ENCODE measurements at regions not wholly inside any gene's neighbourhood (a gene's known extent, or its start where the extent isn't known, plus 50 kb on each side); places are given as distances from the start of the nearest gene placed in this dataset.

DNA sequence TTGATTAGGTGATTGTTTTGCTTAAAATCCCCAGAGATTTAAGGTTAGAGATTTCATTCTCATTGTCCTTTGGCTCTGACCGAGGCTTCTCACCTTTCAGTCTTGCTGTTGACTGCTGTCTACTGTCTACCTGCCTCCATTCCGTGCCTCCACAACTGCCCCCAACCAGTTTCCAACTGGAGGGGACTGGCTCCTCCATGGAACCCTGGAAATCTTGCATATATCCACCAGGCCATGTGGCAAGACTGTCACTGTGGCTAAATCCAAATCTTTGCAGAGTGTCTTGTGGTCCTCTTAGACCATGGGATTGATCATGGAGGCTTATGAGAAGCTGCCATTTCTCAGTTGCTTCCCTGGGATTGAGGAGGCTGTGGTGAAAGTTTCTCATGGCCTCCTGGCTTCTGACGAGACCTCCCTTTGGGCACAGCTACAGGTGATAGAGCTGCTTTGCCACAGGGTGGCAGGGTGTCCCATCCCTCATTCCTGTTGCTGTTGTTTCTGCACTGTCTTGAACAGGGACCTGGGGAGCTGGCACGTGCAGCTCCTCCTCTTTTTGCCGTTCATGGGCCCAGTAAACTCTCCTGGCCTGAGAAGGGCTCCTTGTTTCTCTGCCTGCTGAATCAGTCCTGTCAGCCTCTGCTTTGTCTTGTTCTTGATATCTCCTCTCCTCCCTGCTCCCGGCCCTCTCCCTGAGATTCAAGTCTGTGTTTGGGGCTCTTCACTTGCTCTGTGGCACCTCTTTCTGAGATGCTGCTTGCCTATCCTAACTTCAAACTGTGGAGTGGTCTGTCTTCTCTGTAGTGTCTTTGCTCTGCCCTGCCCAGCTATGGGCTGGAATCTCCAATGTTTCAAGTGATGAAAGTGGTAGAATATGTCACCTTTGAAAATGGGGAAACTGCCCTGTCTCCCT is 63.6 kb upstream of the IGFBP3 start:
- no peak for DNase-seq (ENCODE audit: low read depth, low spot score)
- POLR2A ChIA-PET, result no interaction called here
- CTCF ChIA-PET, result no interaction called here
- Histone ChIP-seq H3K4me3 (ENCODE audit: low read depth, low read length) (no peak overlapping the region), H3K27ac (ENCODE audit: low read depth, low read length) (no peak overlapping the region), H3K27me3 (ENCODE audit: control insufficient read depth, insufficient read depth, low read length) (no peaks in the 10 kb centered on the region), H3K9me3 (ENCODE audit: control insufficient read depth, insufficient read depth, low read length) (peaks cover 8% of the 10 kb centered on the region)
- TF ChIP-seq, protein P1, sequence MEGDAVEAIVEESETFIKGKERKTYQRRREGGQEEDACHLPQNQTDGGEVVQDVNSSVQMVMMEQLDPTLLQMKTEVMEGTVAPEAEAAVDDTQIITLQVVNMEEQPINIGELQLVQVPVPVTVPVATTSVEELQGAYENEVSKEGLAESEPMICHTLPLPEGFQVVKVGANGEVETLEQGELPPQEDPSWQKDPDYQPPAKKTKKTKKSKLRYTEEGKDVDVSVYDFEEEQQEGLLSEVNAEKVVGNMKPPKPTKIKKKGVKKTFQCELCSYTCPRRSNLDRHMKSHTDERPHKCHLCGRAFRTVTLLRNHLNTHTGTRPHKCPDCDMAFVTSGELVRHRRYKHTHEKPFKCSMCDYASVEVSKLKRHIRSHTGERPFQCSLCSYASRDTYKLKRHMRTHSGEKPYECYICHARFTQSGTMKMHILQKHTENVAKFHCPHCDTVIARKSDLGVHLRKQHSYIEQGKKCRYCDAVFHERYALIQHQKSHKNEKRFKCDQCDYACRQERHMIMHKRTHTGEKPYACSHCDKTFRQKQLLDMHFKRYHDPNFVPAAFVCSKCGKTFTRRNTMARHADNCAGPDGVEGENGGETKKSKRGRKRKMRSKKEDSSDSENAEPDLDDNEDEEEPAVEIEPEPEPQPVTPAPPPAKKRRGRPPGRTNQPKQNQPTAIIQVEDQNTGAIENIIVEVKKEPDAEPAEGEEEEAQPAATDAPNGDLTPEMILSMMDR (IDR thresholded peaks at IDR 0.05; ENCODE audit: low read depth, low read length), result no peak

DNA sequence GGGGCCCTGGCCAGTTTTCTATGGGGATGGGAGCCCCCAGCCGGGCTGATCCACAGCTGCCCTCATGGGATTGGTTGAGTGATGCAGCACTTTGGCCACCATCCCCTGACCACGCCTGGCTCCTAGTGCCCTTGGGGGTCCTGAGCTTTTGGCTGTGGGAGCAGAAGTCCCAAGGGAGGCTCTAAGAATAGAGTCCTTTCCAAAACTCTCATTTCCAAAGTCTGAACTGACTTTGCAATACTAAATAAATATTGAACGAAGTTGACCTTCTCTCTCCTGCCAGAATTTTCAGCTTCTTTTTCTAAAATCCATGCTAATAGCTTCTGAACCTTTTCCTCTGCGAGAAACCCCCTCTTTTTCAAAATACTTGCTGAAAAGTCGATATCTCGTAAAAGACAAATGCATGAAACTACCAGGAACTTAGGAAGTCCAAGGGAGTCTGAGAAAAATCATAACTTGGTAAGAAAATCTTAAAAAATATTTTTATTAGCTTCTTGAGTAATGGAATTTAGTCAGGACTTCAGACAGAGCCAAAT is 62.7 kb upstream of the IGFBP3 start:
- H3K9me3 ChIP-seq (ENCODE audit: control insufficient read depth, insufficient read depth, low read length), result peaks cover 8% of the 10 kb centered on the region
- DNase-seq (ENCODE audit: low read depth, low spot score), result no peak
- TF ChIP-seq, protein P1 (IDR thresholded peaks at IDR 0.05; ENCODE audit: low read depth, low read length), result no peak
- no peak overlapping the region for H3K4me3 ChIP-seq (ENCODE audit: low read depth, low read length)
- no peak overlapping the region for H3K27ac ChIP-seq (ENCODE audit: low read depth, low read length)
- no peaks in the 10 kb centered on the region for H3K27me3 ChIP-seq (ENCODE audit: control insufficient read depth, insufficient read depth, low read length)
- ChIA-PET POLR2A (no interaction called here), CTCF (no interaction called here)

DNA sequence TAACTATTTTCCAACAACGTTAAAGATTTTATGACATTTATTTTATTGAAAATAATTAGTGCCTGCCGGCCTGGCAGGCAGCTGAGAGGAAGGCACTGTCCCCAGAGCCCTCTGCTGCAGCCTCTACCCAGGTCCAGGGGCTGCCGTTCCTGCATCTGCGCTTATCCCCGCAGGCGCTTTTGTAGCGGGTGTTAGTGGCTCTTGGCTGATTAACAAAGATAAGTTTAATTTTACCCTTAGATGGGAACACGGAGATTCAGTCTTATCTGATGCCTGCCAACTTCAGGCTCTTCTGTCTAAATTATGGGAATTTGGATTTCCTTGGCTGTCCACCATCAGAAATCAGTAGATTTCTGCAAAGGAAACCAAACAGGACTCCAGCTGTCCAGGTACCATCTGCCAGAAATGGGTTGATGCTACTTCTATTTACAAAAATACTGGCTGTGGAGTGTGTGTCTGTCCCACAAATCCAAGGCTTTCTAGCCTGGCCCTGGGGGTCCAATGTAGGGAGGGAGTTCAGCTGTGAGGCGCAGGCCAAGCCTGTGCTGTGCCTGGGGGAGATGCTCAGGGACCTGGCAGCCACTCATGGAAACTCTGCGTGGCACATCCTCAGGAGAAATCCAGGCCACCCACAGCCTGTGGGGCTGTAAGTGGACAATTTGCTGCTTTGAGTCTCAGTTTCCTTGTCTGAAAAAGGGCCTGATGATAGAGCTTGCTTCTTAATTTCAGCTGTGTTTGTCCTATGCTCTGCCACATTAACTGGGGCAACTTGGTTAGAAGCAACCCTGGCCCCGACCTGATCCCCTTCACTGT is 62.0 kb upstream of the IGFBP3 start:
- TF ChIP-seq, protein P1 (IDR thresholded peaks at IDR 0.05; ENCODE audit: low read depth, low read length), result no peak
- Histone ChIP-seq H3K9me3 (ENCODE audit: control insufficient read depth, insufficient read depth, low read length) (peaks cover 8% of the 10 kb centered on the region), H3K27ac (ENCODE audit: low read depth, low read length) (no peak overlapping the region), H3K27me3 (ENCODE audit: control insufficient read depth, insufficient read depth, low read length) (no peaks in the 10 kb centered on the region), H3K4me3 (ENCODE audit: low read depth, low read length) (no peak overlapping the region)
- POLR2A ChIA-PET, result no interaction called here
- no peak for DNase-seq (ENCODE audit: low read depth, low spot score)
- CTCF ChIA-PET, result no interaction called here

DNA sequence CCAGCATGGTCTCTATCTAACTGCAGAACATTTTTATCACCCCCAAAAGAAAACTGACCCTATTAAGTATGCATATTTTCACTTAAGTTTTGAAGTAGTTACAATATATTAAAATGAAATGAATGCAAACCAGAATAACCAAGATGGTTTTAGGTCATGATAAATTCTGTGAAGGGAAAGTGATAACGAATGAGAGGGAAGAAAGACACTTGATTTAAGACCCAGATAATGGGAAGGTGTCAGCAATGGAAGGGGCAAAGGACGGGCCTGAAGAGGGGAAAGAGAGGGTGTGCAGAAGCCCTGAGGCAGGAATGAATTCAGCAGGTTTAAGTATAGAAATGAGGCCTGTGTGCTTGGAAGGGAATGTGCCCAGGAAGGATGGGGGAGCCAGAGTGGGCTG is 61.1 kb upstream of the IGFBP3 start:
- TF ChIP-seq, protein P1 (IDR thresholded peaks at IDR 0.05; ENCODE audit: low read depth, low read length), result no peak
- H3K27me3 ChIP-seq (ENCODE audit: control insufficient read depth, insufficient read depth, low read length), result no peaks in the 10 kb centered on the region
- H3K4me3 ChIP-seq (ENCODE audit: low read depth, low read length), result no peak overlapping the region
- H3K27ac ChIP-seq (ENCODE audit: low read depth, low read length), result no peak overlapping the region
- CTCF ChIA-PET, result no interaction called here
- POLR2A ChIA-PET, result no interaction called here
- peaks cover 8% of the 10 kb centered on the region for H3K9me3 ChIP-seq (ENCODE audit: control insufficient read depth, insufficient read depth, low read length)
- DNase-seq (ENCODE audit: low read depth, low spot score), result no peak

DNA sequence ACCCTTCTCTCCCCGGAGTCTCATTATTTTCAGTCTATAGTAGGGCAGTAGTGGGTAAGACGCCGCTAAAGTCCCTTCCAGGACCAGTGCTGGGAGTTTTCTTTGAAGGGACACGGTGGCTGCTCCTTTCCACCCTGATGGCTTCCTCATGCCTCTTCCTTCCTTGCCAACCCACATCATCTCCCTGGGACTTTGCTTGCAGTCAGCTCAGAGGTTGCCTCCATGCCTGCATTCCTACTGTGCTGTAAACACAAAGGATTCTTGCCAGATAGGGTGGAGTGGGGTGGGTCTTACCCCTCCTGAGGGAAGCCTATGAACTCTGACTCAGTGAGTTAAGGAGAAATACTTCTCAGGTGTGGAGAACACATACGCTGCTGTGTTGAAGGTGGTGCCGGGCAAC is 59.9 kb upstream of the IGFBP3 start:
- ChIA-PET CTCF (no interaction called here), POLR2A (no interaction called here)
- Histone ChIP-seq H3K4me3 (ENCODE audit: low read depth, low read length) (no peak overlapping the region), H3K27me3 (ENCODE audit: control insufficient read depth, insufficient read depth, low read length) (no peaks in the 10 kb centered on the region), H3K9me3 (ENCODE audit: control insufficient read depth, insufficient read depth, low read length) (peaks cover 12% of the 10 kb centered on the region), H3K27ac (ENCODE audit: low read depth, low read length) (no peak overlapping the region)
- DNase-seq (ENCODE audit: low read depth, low spot score), result no peak
- TF ChIP-seq, protein P1 (IDR thresholded peaks at IDR 0.05; ENCODE audit: low read depth, low read length), result no peak
